Sigmoid colon (tissue), 4 donors: ENCODE measurements at regions not wholly inside any gene's neighbourhood (a gene's known extent, or its start where the extent isn't known, plus 50 kb on each side); places are given as distances from the start of the nearest gene placed in this dataset.

ENCODE experiments used
- CTCF ChIP-seq, 4 experiments: fragments of 450-650 bp in 3 of 4; fragments of 200-600 bp in 1 of 4; IDR thresholded peaks; one replicate each; pipeline ENCODE4 v1.5.1; 2016 to 2019; ENCODE audit warnings: antibody characterized with exemption in 4 of 4, mild to moderate bottlenecking in 3 of 4, moderate library complexity in 2 of 4
- EP300 ChIP-seq, 4 donors: sonication (generic); formaldehyde crosslinking; IDR thresholded peaks; one replicate each; pipeline ENCODE4 v1.6.1; 2017; ENCODE audit warnings: antibody characterized with exemption in 4 of 4
- POLR2A ChIP-seq, 2 donors: fragments of 450-650 bp; IDR thresholded peaks; one replicate each; pipeline ENCODE4 v1.6.1; 2016; ENCODE audit warnings: antibody characterized with exemption in 2 of 2, mild to moderate bottlenecking in 2 of 2, moderate library complexity in 2 of 2
- POLR2AphosphoS5 ChIP-seq, 4 donors: sonication (generic); formaldehyde crosslinking; IDR thresholded peaks; one replicate each; pipeline ENCODE4 v1.6.1; 2017; ENCODE audit warnings: antibody characterized with exemption in 4 of 4

DNA sequence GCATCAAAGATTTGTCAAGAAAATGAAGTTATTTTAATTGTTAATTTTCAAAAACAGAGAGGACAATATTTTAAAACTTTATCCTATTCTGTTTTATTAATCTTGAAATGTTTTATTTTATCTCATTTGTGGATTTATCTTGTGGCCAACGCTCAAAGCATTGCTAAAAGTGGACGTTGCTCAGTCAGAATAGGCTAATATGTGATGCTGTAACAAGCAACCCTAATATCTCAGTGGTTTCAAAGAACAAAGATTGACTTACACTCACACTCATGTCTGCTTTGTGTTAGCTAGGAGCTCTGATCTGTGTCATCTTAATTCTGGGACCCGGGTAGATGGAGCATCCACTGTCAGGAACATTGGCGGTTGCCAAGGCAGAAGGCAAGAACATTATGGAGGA lies 86.0 kb upstream of the PLCL2 start:
- no peak for TF ChIP-seq CTCF (IDR thresholded peaks at IDR 0.05)
- no peak for TF ChIP-seq POLR2AphosphoS5 (IDR thresholded peaks at IDR 0.05)
- no peak for TF ChIP-seq POLR2A (IDR thresholded peaks at IDR 0.05)
- TF ChIP-seq EP300 (IDR thresholded peaks at IDR 0.05) = no peak
